IPS-NIHi11 (cell line): ENCODE measurements at regions not wholly inside any gene's neighbourhood (a gene's known extent, or its start where the extent isn't known, plus 50 kb on each side); places are given as distances from the start of the nearest gene placed in this dataset.
"Not testable (repeated sequence)": the region's sequence is repeated elsewhere in the genome, so short reads cannot be mapped to it uniquely, and the experiment has no call there.

Source experiments
- DNase-seq: peaks from one replicate; pipeline ENCODE4 v3.0.0; 2012; ENCODE audit warnings: mixed read lengths, low spot score

DNA sequence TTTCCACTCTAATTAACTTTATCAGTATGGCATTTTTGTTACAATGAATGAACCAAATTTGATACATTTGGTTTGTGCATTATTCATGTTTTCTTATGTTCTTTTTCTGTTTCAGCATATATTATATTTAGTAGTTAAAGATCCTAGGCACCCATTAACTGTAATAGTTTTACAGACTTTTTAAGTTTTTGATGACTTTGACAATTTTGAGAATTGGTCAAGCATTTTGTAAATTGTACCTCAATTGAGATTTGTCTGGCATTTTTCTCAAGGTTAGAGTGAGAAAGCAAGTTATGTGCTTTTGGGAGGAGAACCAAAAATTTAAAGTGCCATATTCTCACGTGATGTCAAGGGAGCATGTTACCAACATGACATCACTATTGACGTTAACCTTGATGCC is 1019.2 kb downstream of the CDH11 start:
- no peak for DNase-seq

DNA sequence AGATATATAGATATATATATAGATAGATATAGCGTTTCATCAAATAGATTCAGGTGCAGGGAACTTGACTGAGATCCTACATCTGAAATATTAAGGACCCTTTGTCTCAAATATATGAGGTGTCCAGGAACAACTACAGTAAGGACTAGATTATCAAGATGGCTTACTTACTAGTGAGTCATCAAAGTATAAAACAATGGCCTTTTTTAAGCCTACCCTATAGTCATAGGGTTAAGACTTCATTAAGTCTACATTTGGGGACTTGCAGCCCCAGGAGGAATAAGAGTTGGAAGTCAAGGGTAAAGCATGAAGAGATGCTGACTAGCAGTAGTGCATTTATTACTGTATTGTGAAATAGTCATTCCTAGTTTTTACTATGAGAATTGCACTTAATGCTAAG is 1023.4 kb downstream of the CDH11 start:
- no peak for DNase-seq

DNA sequence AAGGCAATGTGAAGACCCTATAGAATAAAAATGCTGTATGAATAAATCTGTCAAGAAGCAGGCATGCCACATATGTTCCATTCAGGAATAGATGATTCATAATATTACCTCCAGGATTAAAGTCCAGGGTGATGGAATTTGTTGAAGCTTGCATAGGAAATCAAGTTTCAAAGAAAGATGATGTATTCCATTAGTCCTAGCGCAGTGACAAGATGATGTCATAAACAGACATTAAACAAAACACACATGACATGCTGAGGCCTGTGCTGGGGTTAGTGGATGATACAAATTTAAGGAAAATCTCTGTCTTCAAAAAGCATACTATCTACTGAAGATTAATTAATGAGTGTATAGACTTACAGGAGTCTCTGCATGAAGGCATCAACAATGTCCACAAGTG is 1025.2 kb downstream of the CDH11 start:
- DNase-seq, result no peak

- DNase-seq, result no peak
Measured at GRCh38 chr16:64094992-64095634, 1026.8 kb downstream of the CDH11 start.

DNA sequence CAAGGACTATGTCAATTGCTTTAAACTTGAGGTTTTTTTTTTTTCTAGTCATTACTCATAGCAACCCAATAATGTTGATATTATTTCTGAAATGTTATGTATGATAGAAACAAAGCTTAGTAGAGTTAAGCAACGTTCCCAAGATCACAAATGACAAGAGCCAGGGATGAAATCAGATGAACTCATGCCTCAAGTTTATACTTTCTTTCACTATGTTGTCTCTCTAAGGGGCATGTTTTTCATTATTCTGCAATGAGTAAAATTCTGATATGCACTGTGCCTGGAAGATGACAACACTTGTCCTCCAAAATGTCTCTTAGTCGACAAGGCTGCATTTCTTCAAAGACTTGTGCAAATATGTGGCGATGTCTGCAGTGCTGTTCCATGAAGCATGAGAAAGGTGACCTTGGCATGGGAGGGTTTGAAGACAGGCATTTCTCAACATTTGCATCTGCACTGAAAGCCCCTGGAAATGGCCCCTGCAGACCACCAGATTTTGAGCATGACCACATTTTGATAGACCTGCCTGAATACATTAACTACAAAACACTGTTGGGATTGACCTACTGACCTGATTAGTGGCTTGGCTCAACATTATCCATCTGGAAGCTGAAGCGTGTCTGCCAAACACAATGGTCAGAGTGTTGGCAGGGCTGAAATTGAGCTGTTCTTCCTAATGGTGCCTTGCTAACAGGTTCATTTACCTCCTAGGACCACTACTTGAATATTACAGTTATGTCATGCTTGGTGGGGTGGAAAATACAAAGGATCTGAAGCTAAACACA is 1027.5 kb downstream of the CDH11 start:
- DNase-seq, result no peak

DNA sequence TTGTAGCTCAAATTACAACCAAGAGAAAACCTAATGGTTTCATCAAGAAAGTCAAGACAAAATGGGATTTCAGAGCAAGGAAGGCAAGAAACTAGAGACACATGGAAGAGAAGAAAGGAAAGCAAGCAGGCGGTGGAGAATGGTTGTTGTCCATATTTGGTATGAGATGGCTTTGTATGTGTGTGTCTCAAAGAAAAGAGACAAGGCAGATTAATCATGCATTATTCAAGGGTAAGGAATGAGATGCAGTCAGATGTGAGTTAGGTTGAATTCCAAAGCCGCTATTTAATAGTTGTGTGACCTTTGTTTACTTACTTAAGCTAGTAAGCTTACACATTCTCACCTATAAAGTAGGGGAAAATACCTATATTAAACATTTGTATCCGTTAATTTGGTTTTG is 1029.6 kb downstream of the CDH11 start:
- no peak for DNase-seq

- no peak for DNase-seq
Measured at GRCh38 chr16:64090327-64090726, 1031.5 kb downstream of the CDH11 start.

DNA sequence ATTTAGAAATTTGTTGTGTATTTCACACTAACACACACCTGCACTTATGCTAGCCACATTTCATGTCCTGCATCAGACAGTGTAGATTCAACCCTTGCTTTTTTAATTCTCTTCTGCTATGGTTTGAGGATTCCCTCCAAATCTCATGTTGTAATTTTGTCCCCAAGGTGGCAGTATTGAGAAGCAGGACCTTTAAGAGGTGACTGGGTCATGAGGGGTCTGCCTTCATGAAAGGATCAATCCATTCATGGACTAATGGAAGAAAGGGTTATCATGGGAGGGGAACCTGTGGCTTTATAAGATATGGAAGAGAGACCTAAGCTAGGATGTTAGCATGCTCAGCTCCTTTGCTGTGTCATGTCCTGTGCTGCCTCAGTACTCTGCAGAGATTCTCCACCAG is 1032.2 kb downstream of the CDH11 start:
- peak; percentile 15 for DNase-seq

DNA sequence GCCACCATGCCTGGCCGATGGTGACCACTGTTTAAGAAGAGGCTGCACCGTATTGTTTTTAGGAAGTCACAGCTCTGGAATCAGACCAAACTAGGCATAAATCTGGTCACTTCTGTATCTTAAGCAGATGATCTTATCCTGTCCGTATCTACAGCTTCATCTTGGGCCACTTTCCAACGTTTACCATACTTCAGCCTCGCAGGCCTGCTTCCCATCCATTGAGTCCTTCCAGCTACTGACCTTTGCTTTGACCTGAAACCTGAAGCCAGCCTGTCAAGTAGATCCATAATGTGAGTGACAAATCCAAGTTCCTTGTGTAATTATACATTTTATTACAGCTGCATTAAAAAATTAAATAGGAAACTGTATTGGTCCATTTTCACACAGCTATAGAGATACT is 1033.0 kb downstream of the CDH11 start:
- DNase-seq, result no peak

- DNase-seq, result no peak
Measured at GRCh38 chr16:64085296-64085695, 1036.6 kb downstream of the CDH11 start.

GRCh38 chr16:64084706-64085105 is 1037.2 kb downstream of the CDH11 start:
- no peak for DNase-seq

DNA sequence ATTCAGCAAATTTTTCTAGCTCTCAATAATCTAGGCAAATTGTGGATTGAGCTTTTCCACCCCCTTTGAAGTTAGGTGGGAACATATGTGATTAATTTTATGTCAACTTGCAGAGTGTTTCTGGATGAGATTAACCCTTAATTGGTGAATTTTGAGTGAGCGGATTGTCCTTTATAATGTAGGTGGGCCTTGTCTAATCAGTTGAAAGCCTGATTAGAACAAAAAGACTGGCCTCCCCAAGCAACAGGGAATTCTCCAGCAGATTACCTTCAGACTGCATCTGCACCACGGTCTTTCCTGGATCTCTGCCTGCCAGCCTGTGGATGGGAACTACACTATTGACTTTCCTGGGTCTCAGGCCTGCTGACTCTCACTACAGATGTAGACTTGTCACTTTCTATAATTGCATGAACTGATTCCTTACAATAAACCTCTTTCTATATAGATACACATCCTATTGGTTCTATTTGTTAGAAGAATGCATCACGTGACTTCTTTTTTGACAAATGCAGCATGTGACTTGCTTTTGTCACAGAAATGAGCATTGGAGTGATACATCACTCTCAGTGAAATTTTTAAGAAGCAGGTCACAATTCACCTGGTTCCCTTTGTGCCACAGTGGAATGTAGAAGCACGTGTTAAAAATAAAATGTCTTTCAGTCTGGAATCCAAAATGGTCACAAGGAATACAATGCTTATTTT is 1038.3 kb downstream of the CDH11 start:
- DNase-seq, result no peak

DNA sequence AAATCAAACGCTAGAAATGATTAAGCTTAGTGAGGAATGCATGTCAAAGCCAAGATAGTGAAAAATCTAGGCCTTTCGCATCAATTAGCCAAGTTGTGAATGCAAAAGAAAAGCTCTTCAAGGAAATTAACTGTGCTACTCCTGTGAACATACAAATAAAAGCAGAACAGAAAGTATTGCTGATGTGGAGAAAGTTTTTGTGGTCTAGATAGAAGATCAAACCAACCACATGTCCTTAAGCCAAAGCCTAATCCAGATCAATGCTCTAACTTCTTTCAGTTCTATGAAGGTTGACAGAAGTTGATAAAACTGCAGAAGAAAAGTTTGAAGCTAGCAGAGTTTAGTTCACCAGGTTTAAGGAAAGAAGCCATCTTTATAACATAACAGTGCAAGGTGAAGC is 1044.6 kb downstream of the CDH11 start:
- no peak for DNase-seq

DNA sequence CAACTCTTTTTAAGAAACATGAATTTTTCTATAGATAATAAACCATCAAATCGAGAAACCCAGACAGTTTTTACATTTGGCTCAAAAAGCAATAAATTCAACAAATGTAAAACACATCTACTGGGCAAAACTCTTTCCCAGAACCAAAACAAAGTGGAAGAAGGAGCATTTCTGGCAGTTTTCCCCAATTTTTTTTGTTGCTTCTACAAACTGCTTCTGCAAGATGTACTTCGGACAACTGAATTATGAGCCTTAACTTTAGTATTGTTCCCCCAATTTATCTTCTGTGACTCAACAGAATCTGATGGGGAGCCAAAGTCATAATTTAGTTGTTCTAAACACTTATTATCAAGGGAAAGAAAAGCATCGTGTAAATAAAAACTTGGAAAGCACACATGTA is 1047.2 kb downstream of the CDH11 start:
- DNase-seq, result no peak

DNA sequence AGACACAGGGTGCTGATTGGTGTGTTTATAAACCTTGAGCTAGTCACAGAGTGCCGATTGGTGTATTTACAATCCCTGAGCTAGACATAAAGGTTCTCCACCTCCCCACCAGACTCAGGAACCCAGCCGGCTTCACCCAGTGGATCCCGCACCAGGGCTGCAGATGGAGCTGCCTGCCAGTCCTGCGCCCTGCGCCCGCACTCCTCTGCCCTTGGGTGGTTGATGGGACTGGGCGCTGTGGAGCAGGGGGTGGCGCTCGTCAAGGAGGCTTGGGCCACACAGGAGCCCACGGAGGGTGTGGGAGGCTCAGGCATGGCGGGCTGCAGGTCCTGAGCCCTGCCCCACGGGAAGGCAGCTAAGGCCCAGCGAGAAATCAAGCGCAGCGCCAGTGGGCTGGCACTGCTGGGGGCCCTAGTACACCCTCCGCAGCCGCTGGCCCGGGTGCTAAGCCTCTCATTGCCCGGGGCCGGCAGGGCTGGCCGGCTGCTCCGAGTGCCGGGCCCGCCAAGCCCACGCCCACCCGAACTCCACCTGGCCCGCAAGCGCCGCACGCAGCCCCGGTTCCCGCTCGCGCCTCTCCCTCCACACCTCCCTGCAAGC is 1049.6 kb downstream of the CDH11 start:
- not testable (repeated sequence) for DNase-seq

DNA sequence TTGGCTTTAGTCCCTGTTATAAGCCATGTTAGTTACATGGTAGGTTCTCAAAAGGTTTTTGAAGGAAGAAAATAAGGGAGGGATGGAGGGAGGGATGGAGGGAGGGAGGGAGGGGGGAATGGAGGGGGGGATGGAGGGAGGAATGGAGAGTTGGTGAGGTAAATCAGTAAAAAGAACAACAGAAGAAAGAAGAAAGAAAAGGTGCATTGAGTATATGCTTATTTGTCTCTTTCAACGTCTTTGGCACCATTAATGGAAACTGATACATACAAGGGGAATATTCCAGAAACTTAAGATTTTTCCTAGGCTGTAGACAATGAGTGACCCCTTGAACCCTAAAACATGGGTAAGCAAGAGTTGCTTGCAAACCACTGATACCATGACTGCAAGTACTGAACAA is 1056.3 kb downstream of the CDH11 start:
- no peak for DNase-seq

DNA sequence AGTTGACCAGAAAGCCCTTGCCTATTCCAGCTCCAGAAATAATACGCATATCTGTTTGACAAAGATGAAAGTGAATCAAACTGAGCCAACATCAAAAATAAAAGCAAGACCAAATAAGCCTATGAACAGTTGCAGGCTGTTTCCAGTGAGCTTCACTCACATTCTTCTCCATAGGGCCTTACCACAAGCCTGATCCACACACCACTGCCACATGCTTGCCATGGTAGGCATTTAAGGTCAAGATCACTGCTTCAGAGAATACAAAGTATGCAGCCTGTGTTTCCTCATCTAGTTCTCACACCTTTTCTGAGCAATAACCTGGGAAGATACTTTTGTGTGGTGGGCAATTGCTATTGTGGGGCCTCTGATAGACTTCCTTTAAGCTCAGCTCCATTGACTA is 1060.2 kb downstream of the CDH11 start:
- no peak for DNase-seq

- no peak for DNase-seq
Measured at GRCh38 chr16:64060631-64061030, 1061.2 kb downstream of the CDH11 start.

DNA sequence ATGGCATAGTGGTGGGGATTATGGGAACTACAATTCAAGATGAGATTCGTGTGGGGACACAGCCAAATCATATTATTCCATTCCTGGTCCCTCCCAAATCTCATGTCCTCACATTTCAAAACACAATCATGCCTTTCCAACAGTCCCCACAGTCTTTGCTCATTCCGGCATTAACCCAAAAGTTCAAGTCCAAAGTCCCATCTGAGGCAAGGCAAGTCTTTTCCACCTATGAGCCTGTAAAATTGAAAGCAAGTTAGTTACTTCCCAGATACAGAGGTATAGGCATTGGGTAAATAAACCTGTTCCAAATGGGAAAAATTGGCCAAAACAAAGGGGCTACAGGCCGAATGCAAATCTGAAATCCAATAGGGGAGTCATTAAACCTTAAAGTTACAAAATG is 1063.2 kb downstream of the CDH11 start:
- no peak for DNase-seq

DNA sequence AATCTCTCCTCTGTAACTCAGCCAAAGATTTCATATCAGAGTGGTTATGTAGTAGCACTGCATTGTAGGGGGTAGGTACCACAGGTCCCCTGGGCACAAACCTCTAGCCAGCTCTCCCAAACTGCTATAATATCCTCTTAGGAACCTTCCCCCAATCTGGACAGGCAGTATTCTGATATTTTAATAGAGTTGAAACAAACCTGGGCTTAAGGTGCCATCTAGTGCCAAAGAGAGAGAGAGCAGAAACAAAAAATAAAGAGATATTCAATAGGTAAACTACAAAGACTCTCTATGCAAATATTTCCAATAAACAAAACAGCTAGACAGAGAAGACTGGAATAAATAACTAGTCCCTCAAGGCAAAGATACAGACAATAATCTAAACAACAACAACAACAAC is 1070.0 kb downstream of the CDH11 start:
- peak; percentile 22 for DNase-seq

- no peak for DNase-seq
Measured at GRCh38 chr16:64047878-64048277, 1074.0 kb downstream of the CDH11 start.

- no peak for DNase-seq
Measured at GRCh38 chr16:64047207-64047606, 1074.7 kb downstream of the CDH11 start.

DNA sequence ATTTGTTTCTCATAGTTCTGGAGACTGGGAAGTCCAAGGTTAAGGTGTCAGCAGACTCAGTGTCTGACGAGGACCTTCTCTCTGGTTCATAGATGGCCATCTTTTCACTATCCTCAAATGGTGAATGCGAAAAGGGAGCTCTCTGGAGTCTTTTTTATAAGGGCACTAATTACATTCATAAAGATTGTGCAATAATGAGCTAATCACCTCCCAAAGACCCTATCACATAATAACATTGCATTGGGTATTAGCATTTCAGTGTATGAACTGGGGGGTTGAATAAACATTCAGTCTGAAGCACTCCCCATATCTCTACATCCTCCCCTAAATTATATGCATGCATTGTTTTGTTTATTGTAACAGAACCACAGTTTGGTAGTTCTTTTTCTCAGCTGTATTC is 1086.5 kb downstream of the CDH11 start:
- DNase-seq, result no peak
